Stomach (tissue), 8 donors: ENCODE measurements at regions not wholly inside any gene's neighbourhood (a gene's known extent, or its start where the extent isn't known, plus 50 kb on each side); places are given as distances from the start of the nearest gene placed in this dataset.

Experiments
- DNase-seq, 2 donors: peaks; one replicate each; pipeline versions ENCODE4 v3.0.0 to v3.0.0-alpha.2; 2013 to 2019
- H3K27ac ChIP-seq, 5 donors: fragments of 200-600 bp in 4 of 5; sonication (generic) in 4 of 5; one replicate each; pipeline ENCODE4 v1.5.1; 2013 to 2019; ENCODE audit warnings: mild to moderate bottlenecking in 1 of 5, moderate library complexity in 1 of 5
- H3K27me3 ChIP-seq, 3 donors: fragments of 200-600 bp; sonication (generic); one replicate each; pipeline ENCODE4 v1.5.1; 2017 to 2019; ENCODE audit warnings: mixed run types in 1 of 3
- H3K36me3 ChIP-seq, 4 donors: fragments of 200-600 bp; sonication (generic); 1 replicate in 3 of 4; 2 replicates in 1 of 4; pipeline ENCODE4 v1.5.1; 2016 to 2019
- H3K4me1 ChIP-seq, 4 donors: fragments of 200-600 bp; sonication (generic); one replicate each; pipeline ENCODE4 v1.5.1; 2016 to 2019
- H3K4me3 ChIP-seq, 4 donors: fragments of 200-600 bp; sonication (generic) in 3 of 4; one replicate each; pipeline ENCODE4 v1.5.1; 2016 to 2019; ENCODE audit warnings: mild to moderate bottlenecking in 1 of 4
- H3K9me3 ChIP-seq, 4 donors: fragments of 200-600 bp; sonication (generic); one replicate each; pipeline ENCODE4 v1.5.1; 2016 to 2019
- CTCF ChIP-seq, 7 experiments: fragments of 450-650 bp in 4 of 7; fragments of 200-600 bp in 3 of 7; sonication (generic) in 3 of 7; IDR thresholded peaks; one replicate each; pipeline ENCODE4 v1.5.1; 2016 to 2019; ENCODE audit warnings: antibody characterized with exemption in 7 of 7, control low read depth in 2 of 7, mild to moderate bottlenecking in 1 of 7
- EP300 ChIP-seq: sonication (generic); formaldehyde crosslinking; IDR thresholded peaks from one replicate; pipeline ENCODE4 v1.6.1; 2017; ENCODE audit warnings: antibody characterized with exemption
- POLR2A ChIP-seq, 4 donors: fragments of 450-650 bp; IDR thresholded peaks; one replicate each; pipeline ENCODE4 v1.6.1; 2016; ENCODE audit warnings: antibody characterized with exemption in 4 of 4, control low read depth in 2 of 4, mild to moderate bottlenecking in 1 of 4, moderate library complexity in 1 of 4
- POLR2AphosphoS5 ChIP-seq, 3 donors: sonication (generic); formaldehyde crosslinking; IDR thresholded peaks; one replicate each; pipeline ENCODE4 v1.6.1; 2016; ENCODE audit warnings: antibody characterized with exemption in 3 of 3
- WGBS, 5 donors: extraction: QIAGEN DNeasy Blood & Tissue Kit in 3 of 5; methylation state at CpG; one replicate each; pipeline versions ENCODE4 v1.1.5 to v1.1.7; 2013 to 2018; 5-methylcytosine and 5-hydroxymethylcytosine counted together
- intact Hi-C: fragments of 100-400 bp; cut with DNase I; formaldehyde crosslinking; loops from one replicate; pipeline ENCODE4 v1.15.1; 2023; ENCODE audit warnings: low total_unique reads
- donor health status: healthy with polysubstance abuse.
- donor health status: Bipolar disorder and iron deficiency.
- donor health status: healthy.

DNA sequence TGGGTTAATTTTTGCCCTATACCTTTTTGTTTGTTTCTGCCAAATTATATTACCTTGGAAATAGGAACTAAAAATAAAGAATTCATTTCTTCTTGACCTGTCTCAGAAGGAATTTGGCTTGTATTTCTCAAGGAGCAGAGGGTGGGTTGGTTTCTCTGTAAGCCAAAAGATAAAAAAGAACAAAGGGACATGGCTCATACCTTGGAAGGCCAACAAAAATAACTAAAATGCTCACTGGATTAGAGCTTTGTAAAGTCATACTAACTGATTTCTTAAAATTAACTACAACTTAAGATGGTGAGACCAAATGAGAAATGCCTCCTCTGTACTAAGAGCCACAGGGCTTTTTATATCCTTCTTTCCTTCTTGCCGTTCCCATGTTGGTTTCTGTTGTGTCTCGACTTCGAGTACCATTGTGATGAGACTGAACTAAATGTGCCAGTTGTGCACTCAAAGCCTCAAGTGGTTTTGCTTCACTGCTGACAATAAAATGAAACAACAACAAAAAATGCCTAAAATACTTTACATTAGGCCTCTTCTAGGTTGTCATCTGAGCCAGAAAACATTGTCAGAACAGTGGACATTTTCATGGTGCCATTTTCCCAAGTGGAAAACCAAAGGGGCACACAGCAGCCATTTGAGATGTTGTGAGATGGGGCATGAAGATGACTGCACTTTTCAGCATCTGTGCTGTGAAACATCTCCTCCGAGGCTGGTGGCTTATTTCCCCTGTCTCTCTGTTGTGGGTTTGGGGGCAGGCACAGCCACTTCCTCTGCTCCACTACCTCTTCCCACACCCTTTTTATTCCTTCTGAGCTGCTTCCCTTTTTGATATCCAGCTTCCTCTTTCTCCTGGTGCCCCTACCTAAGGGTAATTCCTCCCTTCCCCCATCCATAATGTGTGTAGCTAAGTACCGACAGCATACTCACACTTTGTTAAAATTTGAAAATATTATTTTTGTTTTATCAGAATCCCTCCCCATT is 51.8 kb upstream of the AGR3 start:
- TF ChIP-seq CTCF (IDR thresholded peaks at IDR 0.05) (no peak), EP300 (no peak), POLR2AphosphoS5 (IDR thresholded peaks at IDR 0.05) (no peak), POLR2A (IDR thresholded peaks at IDR 0.05) (no peak)
- DNase-seq: peak in 1 of 2 donors; percentile 41
- no peak overlapping the region for H3K4me3 ChIP-seq
- H3K4me1 ChIP-seq: peaks cover 4 to 23% (median 7%) of the 10 kb centered on the region in 4 donors
- intact Hi-C loops: no loop called here
- H3K36me3 ChIP-seq: no peaks in the 10 kb centered on the region
- H3K27me3 ChIP-seq: no peaks in the 10 kb centered on the region
- no peaks in the 10 kb centered on the region for H3K9me3 ChIP-seq
- 73 to 84% (median 77%) methylated on average over 5 of the region's 5 CpGs for WGBS, 5 donors
- H3K27ac ChIP-seq: peak overlapping the region in 1 of 5 donors; percentile 75

GRCh38 chr7:16934722-16935340 is 53.0 kb upstream of the AGR3 start:
- H3K27ac ChIP-seq: peak overlapping the region; percentile 12 to 75 (median 71)

GRCh38 chr7:16935341-16935735 is 53.6 kb upstream of the AGR3 start:
- intact Hi-C loops: no loop called here
- Histone ChIP-seq H3K4me3 (no peak overlapping the region), H3K9me3 (no peaks in the 10 kb centered on the region), H3K36me3 (no peaks in the 10 kb centered on the region), H3K27ac (peak overlapping the region in 4 of 5 donors; percentile 66 to 75 (median 72)), H3K4me1 (peaks cover 0 to 17% (median 2%) of the 10 kb centered on the region in 4 donors), H3K27me3 (no peaks in the 10 kb centered on the region)
- peak; percentile 62 for DNase-seq
- 30 to 63% (median 51%) methylated on average over 1 of the region's 1 CpG for WGBS, 5 donors
- TF ChIP-seq CTCF (IDR thresholded peaks at IDR 0.05) (no peak), POLR2AphosphoS5 (IDR thresholded peaks at IDR 0.05) (peak in 2 of 3 donors; percentile 59 to 68)

More at GRCh38 chr7:16934722-16935340, 53.0 kb upstream of the AGR3 start:
- no peak overlapping the region for H3K4me3 ChIP-seq
- WGBS, 5 donors: 70 to 84% (median 71%) methylated on average over 6 of the region's 6 CpGs
- no peak for DNase-seq
- H3K36me3 ChIP-seq: no peaks in the 10 kb centered on the region
- intact Hi-C loops: no loop called here
- TF ChIP-seq POLR2A (IDR thresholded peaks at IDR 0.05): no peak
- TF ChIP-seq POLR2AphosphoS5 (IDR thresholded peaks at IDR 0.05): no peak
- no peak for TF ChIP-seq CTCF (IDR thresholded peaks at IDR 0.05)
- no peak for TF ChIP-seq EP300
- H3K27me3 ChIP-seq: no peaks in the 10 kb centered on the region
- H3K4me1 ChIP-seq: peaks cover 0 to 17% (median 2%) of the 10 kb centered on the region in 4 donors
- no peaks in the 10 kb centered on the region for H3K9me3 ChIP-seq

GRCh38 chr7:16936626-16937422 is 55.0 kb upstream of the AGR3 start:
- no peak for DNase-seq
- Histone ChIP-seq H3K27ac (no peak overlapping the region), H3K4me3 (no peak overlapping the region), H3K36me3 (no peaks in the 10 kb centered on the region), H3K27me3 (no peaks in the 10 kb centered on the region), H3K4me1 (peaks cover 0 to 17% (median 2%) of the 10 kb centered on the region in 4 donors), H3K9me3 (no peaks in the 10 kb centered on the region)
- WGBS, 5 donors: 76 to 94% (median 88%) methylated on average over 4 of the region's 4 CpGs
- intact Hi-C loops: no loop called here
- TF ChIP-seq EP300: no peak
- no peak for TF ChIP-seq POLR2AphosphoS5 (IDR thresholded peaks at IDR 0.05)
- TF ChIP-seq CTCF (IDR thresholded peaks at IDR 0.05): no peak
- no peak for TF ChIP-seq POLR2A (IDR thresholded peaks at IDR 0.05)
